ENCODE measurements at regions not wholly inside any gene's neighbourhood (a gene's known extent, or its start where the extent isn't known, plus 50 kb on each side); places are given as distances from the start of the nearest gene placed in this dataset.

DNA sequence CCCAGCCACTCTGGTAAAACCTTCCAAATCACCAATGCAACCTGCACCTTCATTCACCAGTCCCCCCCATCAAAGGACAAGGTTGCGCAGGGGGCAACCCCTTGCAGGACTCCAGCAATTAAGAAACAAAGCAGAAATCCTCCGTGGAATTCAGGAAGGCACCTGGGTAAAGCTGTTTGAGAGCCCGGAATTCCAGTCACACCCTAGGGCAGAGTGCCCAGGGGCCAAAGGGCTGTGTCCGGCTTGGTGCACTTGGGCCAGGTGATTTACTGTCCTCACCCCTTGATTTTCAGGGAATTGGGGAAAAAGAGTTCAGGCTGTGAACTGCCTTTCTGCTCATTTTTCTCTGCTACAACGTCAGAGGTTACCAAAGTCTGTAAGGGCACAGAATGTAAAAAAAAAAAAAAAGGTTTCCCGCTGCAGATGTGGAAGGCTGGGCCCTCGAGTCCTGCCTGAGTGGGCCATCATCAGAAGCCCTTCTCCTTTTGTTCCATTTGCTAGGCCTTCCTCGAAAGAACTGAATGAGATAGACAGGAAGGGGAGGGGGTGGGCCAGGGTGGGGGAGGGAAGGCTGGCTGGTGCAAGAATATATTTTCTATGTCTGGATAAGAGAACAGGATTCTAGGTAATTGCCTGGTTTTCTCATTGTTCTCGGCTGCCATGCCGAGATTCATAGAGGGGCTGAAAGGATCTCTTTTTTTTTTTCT, 266.5 kb upstream of the PSMD7 start:
- ATAC-seq: no peak

DNA sequence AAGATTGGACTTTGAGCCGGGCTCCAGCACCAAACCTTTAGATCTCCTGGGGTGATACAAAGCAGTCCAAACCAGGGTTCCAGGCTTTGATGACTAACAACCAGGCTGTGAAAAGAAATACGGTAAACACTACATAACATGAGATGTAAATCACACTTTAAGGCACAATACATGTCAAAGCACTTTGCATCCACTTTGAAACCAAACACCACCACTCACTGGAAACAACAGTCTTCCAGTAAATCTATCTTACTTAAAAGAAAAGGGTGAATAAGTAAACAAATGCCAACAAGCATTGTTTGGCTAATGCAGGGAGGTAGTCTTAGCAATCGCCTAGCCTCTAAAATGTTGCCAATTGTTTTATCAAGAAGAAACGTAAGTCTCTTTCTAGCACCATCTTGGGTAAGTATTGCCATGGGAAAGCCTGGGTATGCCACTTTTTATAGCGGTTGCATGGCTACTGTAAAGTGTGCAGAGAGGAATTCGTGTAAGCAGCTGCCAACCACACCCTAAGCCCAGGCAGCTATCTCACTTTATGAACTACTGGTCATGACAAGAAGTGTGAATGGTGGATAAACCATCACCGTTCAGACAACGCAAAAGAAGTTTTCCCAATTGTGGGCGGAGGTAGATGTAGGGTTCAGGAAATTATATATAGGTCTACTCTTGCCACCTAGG, 267.4 kb upstream of the PSMD7 start:
- no peak for ATAC-seq

DNA sequence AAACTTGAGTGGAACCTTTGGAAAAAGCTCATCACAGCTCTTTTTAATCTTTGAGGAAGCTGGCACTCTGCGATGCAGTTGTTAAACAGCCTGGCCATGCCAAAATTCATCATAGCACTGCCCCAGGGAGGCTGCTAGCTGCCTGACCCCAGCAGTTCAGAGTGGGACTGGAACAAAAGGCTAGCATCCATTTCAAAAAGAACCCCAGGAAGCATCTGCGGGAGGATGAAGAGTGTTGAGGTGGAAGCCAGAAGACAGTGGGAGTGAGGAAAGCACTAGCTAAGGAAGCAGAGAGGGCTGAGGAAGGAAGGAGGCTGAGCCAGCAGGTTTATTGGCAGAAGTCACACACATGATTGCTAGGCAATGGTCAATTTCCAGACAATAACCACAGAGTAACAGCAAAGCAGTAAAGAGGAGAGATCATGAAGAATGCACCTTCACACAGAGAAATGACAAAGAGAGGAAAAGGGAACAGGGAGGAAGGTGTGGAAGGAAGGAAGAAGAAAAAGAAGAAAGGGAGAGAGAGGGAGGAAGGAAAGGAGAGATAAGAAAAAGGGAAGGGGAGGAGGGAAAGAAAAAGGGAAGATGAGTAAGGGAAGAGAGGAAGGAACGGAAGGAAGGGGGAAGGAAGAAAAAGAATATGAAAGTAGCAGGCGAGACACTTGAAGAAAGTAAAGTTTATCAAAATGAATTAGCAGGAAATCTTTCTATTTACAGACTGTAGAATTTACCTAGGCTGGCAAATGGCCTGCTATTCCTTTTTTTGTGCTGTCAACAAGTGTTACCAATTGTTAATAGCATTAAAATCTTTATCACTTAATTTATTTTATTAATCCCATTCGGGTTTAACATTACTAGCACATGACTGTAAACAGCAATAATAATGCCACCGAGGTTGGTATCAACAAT, 270.0 kb upstream of the PSMD7 start:
- ATAC-seq: no peak

DNA sequence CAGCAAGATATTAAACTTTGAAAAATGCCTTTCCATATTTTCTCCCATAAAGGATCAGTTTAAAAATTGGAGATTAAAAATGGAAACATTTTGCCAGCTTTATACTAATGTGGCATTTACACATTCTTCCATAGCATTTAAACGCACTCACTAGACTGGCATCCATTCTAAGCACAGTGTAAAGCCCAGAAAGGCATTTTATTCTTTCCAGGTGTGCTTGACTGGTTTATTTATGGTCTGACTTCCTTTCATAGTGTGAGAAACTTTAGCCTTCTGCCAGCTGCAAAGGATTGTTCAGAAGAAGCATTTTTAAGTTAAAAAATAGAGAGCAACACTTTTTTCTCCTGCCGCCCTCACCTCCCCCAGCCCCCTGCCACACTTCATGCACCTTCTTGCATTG, 271.7 kb upstream of the PSMD7 start:
- no peak for ATAC-seq

DNA sequence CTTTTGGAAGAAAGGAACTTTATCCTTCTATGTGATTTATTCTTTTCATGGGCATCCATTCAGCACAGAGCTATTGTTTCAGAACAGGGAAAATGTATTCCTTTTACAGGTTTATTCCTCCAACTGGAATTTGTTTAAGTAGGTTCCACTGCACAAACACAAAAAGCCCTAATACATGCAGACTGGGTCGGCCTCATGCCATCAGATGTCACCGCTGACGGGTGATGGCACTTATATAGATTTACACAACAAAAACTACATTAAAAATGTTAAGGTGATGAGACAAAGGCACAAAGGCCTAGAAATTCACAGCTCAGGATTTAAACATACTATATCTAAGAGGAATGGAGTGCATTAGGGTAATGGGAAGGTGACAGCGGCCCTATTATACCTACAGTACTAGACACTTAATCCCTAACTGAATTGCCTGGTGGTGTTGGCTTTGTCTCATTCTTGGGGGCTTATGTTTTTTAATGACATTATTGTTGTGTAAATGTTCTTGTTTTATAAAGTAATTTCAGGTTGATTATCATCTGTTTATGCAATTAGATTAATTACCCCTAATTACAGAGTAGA, 276.4 kb upstream of the PSMD7 start:
- no peak for ATAC-seq

DNA sequence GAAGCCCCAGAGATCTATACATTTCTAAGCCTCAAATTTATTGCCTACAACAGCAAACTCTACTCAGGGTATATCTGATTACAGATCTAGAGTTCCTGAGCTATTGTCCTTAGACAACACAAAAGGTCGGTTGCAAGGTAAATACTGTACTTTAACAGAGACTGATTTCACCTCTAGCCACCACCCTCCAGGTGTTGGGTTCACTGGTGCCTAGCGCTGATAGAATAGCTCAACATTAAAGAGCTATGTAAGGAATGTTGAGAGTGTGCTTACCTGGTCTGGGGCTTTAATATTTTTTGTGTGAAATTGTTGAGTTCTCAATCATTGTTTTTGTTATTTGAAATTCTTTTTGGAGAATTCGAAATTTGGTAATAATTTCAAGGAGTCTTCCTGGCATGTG, 277.0 kb upstream of the PSMD7 start:
- ATAC-seq: no peak

DNA sequence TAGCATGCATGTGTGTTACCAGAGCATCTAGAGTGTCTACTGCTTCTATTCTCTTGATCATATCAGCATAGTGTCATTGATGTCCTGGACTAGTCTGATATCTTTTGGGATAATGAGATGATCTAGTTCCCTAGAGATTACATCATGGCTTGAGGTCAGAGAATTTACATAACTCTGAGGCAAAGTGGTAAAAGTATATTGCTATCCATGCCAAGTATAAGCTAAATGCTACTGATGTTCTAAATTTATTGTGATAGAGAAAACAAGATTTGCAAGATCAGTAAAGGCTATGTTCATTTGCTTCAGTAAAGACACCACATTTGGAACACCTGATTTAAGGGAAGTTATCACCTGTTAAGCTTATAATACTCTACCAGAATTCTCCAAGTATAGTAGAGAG, 280.7 kb upstream of the PSMD7 start:
- ATAC-seq: no peak

DNA sequence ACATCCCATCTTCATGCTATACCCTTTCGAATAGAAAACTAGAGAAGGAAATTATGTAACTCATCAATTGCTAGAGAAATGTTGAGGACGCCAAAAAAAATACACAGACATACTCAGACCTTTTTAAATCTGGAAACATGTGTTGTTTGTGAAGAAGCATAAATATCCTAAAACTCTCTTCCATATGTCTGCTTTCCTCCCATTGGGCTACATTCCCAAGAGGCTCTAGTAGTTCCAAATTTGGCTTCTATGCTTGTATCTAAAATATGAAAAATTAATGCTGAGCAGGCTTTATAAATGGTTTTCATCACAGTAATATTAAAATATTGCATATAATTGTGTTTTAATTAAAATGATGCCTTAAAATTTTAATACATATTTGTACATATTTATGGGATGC, 297.9 kb upstream of the PSMD7 start:
- ATAC-seq: no peak

DNA sequence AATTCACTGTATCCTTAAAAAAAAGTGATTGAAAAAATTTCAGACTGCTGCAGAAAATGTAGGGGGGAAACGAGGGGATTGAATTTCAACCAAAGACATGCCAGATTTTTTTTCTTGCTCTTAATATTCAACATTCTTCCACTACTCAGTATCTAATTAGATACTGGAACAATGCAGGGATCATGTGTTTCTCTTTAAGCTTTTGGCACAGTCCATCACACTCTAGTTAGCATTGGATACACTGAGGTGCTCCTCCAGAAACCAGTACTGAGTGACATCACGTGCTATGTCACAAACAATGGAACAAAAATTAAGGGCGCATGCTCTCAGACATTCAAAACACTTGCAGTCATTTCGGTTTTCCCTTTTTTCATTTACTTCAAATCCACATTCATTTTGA, 298.6 kb upstream of the PSMD7 start:
- ATAC-seq: no peak

DNA sequence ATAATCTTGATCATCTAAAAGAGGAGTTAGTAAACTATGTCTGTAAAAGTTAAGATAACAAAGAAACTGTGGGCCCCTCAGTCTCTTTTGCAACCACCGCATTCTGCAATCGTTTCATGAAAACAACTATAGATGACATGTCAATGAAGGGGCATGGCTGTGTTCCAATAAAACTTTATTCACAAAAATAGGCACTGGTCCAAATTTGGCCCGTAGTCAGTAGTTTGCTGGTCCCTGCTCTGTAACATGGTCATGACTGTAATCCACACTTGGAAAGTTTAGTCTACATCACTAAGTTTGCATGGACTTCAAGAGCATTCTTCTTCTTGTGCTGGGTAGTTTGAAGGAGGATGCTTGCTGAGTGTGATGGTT, 299.3 kb upstream of the PSMD7 start:
- ATAC-seq: no peak

DNA sequence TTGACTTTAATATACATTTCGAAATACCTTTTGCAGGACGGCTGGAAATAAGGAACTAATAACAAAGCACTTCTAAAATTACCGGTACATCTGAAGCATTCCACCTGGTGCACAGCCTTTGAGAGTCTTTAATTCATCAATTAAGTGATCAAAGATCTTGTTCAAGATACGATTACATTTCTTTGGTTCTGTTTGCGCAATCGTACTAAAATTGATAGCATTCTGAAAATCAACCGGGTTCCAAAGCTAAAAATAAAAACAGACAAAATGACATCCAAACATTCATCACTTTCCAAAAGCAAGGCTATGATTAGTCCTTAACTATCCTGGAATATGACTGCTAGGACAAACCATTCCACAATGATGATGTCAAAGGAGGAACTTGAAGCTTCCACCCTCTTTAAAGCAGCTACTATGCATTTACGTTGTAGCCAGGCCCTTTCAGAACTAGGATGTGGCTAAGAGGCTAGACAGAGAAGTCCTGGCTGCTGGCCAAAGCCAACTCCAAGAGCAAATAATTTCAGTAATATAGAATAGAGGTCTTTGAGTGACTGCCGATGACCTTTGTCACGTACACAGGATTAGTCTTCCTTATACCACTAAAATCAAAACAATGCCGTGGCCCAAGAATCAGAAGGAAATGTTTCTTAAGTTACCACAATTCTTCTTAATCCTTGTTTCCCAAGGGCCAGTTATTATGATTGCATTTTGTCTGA, 299.8 kb upstream of the PSMD7 start:
- ATAC-seq: no peak

DNA sequence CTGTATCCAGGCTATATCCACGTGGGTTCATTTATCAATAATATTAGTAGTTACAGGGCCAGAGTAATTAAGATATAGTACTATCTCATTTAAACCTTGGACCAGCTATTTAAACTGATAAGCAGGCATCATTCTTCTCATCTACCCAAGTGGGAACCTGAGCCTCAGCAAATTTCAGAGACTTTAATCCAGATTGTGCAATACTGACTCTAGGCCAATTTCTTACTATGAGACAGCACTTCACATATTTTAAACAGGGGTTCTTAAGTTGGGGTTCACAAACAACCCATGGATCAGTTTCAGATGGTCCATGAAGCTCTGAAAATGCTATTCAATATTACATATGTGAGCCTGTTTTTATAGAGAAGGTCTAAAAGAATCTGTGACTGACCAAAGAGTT, 302.7 kb upstream of the PSMD7 start:
- ATAC-seq: no peak

DNA sequence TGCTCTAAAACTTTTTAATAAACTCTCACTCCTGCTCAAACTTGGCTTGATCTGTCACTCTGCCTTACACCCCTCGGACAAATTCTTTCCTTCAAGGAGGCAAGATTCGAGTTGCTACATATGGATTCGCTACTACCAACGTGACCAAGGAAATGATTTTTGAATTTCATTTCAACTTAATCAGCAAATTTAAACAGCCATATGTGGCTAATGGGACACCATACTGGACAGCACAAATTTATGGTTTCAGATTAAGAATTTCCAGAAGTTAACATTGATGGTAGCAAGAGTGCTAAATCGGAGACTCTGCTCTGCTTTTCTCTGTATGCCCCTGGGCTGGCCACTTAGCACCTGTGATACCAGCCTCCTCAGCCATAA, 318.2 kb upstream of the PSMD7 start:
- no peak for ATAC-seq

DNA sequence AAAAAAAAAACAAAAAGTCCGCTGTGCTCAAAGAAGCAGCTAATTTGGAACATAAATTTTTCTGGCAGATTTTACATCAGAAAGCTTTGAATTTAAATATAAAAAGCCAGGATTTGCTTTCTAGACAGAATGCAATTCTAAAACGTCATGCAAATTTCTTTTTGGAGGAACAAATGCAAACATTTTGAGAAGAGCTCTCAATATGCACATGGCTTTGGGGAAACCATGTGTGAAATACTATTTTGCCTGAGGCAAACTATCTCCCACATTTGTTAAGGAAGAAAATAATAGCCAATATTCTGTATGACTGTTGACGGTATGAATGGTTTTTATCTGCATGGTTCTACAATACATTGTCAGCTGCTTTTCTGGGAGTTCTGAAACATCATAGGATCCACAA, 320.0 kb upstream of the PSMD7 start:
- ATAC-seq: no peak

DNA sequence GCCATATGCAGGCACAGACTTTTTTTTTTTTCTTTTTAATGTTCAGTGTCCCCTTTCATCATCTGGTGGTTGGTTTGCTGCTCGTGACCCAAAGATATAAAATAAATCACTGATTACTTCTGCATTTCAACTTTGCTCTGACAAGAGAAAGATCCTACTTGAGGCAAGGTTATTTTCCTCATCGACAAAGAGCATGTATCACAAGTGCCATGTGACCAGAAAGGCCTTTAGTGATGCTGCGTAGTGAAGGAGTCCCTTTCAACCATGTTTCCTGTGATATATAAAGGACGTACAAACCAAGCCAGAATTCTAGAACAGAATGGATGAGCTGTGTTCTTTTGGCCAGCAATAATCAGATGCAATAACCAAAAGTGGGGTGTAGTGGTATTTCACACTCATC, 323.4 kb upstream of the PSMD7 start:
- no peak for ATAC-seq

DNA sequence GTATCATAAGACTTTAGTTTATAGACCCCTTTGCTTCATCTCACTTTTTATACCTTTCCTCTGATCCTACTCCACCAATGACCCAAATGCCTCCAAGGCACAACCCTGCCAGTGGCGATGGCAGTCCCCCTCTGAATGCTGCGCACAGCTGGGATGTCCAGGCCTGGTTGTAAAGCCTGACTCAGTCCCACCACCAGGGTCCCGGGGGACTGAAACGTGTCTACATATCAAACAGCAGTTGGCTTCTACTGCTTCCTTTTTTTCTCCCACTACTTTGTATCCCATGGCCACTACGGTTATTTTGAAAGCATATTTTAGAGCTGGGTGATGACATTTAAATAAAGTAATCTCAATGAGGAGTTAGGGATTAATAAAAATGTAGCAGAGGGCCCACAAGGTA, 329.8 kb upstream of the PSMD7 start:
- ATAC-seq: no peak

DNA sequence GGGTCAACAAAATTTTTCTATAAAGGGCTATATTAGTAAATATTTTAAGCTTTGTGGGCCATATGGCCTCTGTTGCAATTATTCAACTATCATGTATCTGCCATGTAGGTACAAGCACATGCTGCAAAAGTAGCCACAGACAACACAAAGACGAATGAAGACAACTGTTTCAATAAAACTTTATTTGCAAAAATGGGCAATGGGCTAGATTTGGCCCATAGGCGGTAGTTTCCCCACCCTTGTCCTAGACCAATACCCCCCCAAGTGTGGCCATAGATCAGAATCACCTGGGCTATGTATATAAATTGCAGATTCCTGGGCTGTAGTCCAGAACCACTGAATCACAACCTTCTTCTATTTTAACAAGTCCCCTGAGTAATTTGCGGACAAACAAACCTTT, 331.0 kb upstream of the PSMD7 start:
- ATAC-seq: no peak

DNA sequence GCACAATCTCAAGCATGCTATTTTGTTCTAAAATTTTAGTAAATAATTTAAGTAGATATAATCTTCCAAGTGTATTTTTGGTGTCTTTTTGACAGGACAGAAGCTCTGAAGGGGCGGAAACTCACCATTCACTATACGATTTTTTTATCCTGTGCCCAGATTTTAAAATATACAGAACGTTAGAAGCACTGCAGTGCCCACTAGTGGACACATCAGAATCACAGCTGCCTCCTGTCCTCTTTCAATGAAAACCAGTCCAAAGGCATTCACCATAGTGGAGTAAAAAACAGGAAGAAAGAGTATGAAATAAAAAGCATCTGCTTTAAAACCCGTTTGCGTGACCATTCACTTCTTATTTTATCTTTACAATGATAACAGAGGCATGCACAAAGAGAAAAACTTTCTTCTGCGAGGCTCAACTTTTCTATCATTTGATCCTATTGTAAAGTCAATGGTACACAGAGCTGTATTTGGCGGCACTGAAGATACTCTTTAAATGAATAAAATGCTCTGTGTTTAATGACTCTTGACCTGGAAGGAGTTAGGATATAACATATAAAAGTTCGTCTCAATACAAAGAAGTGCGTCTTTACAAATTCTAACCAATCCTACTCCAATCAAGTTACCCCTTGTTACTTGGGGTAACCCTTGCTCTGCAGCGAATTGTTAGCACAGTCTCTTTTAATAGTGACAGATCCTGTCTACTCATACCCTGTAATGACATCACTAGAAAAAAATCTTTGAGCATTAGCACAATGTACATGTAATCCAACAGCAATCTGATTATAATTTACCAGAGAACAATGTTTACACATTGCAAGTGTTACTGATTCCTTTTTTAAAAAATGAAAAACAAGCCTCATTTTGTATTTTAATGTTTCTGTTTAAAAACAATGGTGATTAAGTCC, 339.8 kb upstream of the PSMD7 start:
- no peak for ATAC-seq

DNA sequence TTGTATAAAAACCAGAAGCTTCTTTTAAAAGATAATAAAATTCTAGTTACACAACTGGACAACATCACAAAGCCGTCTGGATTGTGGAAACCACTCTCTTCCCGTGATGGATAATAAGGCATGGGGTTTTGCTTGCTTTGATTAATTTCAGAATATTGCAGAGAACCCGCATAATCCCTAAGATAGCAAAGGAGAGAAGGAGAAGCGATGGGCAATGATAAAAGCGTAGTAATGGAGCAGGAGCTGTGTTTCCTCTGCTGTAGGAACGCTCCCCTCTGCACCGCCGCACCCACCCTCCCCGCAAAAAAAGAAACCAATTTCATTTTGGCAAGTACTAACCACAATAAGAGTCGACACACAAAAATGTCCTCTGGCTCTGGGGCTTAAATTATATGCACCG, 340.9 kb upstream of the PSMD7 start:
- ATAC-seq: no peak

DNA sequence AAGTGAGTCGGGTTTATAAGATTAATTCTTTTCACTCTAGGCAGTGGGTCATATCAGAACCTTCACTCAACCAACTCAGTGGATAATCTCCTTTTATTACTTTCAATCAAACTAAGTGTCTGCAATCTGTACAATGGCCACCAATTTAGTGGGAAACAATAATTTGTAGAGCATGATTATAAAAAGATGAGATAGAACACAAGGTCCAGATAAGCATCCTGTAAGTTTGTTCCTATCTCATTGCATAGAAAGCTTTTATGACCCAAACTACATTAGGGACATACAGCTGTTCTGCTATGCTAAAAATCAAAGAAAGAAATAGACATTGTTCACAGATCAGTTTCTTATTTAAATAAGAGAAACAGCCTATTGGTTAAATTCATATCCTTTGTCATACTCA, 341.4 kb upstream of the PSMD7 start:
- no peak for ATAC-seq

DNA sequence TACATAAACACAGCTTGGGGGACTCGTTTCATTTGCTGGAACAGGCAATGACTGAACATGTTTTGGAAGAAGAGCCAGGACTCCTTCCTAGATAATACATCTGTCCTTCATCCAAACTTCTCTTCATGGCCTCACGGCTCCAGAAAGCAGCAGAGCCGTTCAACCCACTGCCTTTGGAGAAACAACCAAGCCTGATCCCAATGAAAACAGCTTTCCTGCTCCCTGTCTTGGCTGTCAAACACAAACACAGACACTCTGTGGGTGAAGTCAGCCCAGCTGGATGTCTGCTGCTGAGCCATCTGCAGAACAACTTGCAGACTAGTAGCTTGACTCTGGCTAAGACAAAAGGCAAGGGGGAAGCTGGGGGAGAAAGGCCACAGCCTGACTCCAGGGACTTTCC, 345.1 kb upstream of the PSMD7 start:
- no peak for ATAC-seq

Measured in activated CD4-positive, CD25-positive, alpha-beta regulatory T cell treated with anti-CD3 and anti-CD28 coated beads, Interleukin-2, amount 50 U/mL, for 24 hours (primary cell).